ENCODE measurements at regions not wholly inside any gene's neighbourhood (a gene's known extent, or its start where the extent isn't known, plus 50 kb on each side); places are given as distances from the start of the nearest gene placed in this dataset.

DNA sequence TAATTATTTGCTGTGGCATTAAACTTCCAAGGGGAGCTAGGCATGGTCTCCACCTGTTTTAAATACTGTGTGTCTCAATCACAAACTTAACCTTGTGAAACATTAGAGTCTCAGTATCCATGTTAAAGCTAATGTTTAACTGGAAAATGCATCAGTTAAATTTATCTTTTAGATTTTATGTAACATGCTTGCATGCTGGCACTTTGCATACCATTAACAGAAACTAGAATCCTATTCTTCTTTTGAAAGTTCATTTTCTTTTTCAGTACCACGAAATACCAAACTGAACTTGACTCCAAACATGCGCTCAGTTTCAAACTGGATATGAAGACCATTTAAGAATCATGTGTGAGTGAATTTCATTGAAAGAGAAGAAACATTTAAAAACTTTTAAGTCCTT, 328.9 kb upstream of the SLC10A2 start (continued):
- TF ChIP-seq, protein P1, sequence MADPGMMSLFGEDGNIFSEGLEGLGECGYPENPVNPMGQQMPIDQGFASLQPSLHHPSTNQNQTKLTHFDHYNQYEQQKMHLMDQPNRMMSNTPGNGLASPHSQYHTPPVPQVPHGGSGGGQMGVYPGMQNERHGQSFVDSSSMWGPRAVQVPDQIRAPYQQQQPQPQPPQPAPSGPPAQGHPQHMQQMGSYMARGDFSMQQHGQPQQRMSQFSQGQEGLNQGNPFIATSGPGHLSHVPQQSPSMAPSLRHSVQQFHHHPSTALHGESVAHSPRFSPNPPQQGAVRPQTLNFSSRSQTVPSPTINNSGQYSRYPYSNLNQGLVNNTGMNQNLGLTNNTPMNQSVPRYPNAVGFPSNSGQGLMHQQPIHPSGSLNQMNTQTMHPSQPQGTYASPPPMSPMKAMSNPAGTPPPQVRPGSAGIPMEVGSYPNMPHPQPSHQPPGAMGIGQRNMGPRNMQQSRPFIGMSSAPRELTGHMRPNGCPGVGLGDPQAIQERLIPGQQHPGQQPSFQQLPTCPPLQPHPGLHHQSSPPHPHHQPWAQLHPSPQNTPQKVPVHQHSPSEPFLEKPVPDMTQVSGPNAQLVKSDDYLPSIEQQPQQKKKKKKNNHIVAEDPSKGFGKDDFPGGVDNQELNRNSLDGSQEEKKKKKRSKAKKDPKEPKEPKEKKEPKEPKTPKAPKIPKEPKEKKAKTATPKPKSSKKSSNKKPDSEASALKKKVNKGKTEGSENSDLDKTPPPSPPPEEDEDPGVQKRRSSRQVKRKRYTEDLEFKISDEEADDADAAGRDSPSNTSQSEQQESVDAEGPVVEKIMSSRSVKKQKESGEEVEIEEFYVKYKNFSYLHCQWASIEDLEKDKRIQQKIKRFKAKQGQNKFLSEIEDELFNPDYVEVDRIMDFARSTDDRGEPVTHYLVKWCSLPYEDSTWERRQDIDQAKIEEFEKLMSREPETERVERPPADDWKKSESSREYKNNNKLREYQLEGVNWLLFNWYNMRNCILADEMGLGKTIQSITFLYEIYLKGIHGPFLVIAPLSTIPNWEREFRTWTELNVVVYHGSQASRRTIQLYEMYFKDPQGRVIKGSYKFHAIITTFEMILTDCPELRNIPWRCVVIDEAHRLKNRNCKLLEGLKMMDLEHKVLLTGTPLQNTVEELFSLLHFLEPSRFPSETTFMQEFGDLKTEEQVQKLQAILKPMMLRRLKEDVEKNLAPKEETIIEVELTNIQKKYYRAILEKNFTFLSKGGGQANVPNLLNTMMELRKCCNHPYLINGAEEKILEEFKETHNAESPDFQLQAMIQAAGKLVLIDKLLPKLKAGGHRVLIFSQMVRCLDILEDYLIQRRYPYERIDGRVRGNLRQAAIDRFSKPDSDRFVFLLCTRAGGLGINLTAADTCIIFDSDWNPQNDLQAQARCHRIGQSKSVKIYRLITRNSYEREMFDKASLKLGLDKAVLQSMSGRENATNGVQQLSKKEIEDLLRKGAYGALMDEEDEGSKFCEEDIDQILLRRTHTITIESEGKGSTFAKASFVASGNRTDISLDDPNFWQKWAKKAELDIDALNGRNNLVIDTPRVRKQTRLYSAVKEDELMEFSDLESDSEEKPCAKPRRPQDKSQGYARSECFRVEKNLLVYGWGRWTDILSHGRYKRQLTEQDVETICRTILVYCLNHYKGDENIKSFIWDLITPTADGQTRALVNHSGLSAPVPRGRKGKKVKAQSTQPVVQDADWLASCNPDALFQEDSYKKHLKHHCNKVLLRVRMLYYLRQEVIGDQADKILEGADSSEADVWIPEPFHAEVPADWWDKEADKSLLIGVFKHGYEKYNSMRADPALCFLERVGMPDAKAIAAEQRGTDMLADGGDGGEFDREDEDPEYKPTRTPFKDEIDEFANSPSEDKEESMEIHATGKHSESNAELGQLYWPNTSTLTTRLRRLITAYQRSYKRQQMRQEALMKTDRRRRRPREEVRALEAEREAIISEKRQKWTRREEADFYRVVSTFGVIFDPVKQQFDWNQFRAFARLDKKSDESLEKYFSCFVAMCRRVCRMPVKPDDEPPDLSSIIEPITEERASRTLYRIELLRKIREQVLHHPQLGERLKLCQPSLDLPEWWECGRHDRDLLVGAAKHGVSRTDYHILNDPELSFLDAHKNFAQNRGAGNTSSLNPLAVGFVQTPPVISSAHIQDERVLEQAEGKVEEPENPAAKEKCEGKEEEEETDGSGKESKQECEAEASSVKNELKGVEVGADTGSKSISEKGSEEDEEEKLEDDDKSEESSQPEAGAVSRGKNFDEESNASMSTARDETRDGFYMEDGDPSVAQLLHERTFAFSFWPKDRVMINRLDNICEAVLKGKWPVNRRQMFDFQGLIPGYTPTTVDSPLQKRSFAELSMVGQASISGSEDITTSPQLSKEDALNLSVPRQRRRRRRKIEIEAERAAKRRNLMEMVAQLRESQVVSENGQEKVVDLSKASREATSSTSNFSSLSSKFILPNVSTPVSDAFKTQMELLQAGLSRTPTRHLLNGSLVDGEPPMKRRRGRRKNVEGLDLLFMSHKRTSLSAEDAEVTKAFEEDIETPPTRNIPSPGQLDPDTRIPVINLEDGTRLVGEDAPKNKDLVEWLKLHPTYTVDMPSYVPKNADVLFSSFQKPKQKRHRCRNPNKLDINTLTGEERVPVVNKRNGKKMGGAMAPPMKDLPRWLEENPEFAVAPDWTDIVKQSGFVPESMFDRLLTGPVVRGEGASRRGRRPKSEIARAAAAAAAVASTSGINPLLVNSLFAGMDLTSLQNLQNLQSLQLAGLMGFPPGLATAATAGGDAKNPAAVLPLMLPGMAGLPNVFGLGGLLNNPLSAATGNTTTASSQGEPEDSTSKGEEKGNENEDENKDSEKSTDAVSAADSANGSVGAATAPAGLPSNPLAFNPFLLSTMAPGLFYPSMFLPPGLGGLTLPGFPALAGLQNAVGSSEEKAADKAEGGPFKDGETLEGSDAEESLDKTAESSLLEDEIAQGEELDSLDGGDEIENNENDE (IDR thresholded peaks at IDR 0.05; ENCODE audit: insufficient replicate concordance, low read length), result no peak
- TF ChIP-seq FOSL1 (IDR thresholded peaks at IDR 0.05; ENCODE audit: insufficient read depth, low read depth, low read length) (no peak), TCF12 (IDR thresholded peaks at IDR 0.05; ENCODE audit: low read depth, low read length) (no peak), NANOG (IDR thresholded peaks at IDR 0.05; ENCODE audit: insufficient read depth, low read depth, low read length, poor library complexity, severe bottlenecking) (no peak), RFX5 (IDR thresholded peaks at IDR 0.05; ENCODE audit: borderline replicate concordance, low read depth, low read length) (no peak), EGR1 (IDR thresholded peaks at IDR 0.05; ENCODE audit: borderline replicate concordance, low read depth, low read length) (no peak), SIRT6 (IDR thresholded peaks at IDR 0.05; ENCODE audit: low read length) (no peak), SAP30 (IDR thresholded peaks at IDR 0.05; ENCODE audit: insufficient read depth, insufficient replicate concordance, low read length) (no peak), SIX5 (IDR thresholded peaks at IDR 0.05; ENCODE audit: low read depth, low read length) (no peak), RAD21 (IDR thresholded peaks at IDR 0.05 in 1 of 2, conservative IDR thresholded peaks at IDR 0.05 in 1 of 2; ENCODE audit: low read depth in 2 of 2, low read length in 2 of 2) (no peak), TAF1 (IDR thresholded peaks at IDR 0.05; ENCODE audit: low read depth, low read length) (no peak), SUZ12 (IDR thresholded peaks at IDR 0.05; ENCODE audit: low read length) (no peak), KDM5A (IDR thresholded peaks at IDR 0.05; ENCODE audit: low read length) (no peak)
